ENCODE measurements at regions not wholly inside any gene's neighbourhood (a gene's known extent, or its start where the extent isn't known, plus 50 kb on each side); places are given as distances from the start of the nearest gene placed in this dataset.

GRCh38 chr7:106602062-106602461, 58.9 kb downstream of the CCDC71L start:
- no peak for TF ChIP-seq CTCF (IDR thresholded peaks at IDR 0.05 in 8 of 11, conservative IDR thresholded peaks at IDR 0.05 in 3 of 11)
- TF ChIP-seq POLR2AphosphoS5 (IDR thresholded peaks at IDR 0.05) = no peak
- TF ChIP-seq POLR2A (IDR thresholded peaks at IDR 0.05) = no peak

All from spleen (tissue), 7 donors.